ENCODE measurements at regions not wholly inside any gene's neighbourhood (a gene's known extent, or its start where the extent isn't known, plus 50 kb on each side); places are given as distances from the start of the nearest gene placed in this dataset.

GRCh38 chr15:93730724-93731123 lies 500.6 kb upstream of the MCTP2 start:
- intact Hi-C loops (cut with micrococcal nuclease) = no loop called here
- no peaks in the 10 kb centered on the region for H3K27me3 ChIP-seq (ENCODE audit: control insufficient read depth in 2 of 2, insufficient read depth in 2 of 2, low read length in 2 of 2)
- H3K9me1 ChIP-seq (ENCODE audit: control insufficient read depth, insufficient read depth, low read length) = no peaks in the 10 kb centered on the region
- FAIRE-seq = no peak
- no peak overlapping the region for H3K4me2 ChIP-seq (ENCODE audit: insufficient read depth, low read length)
- no peak for DNase-seq (ENCODE audit: extremely low read depth in 1 of 4, low spot score in 3 of 4)
- in situ Hi-C loops (cut with MboI) = no loop called here
- BruUV-seq (replicated peaks) = no TSS peak
- ATAC-seq = no peak
- no peak overlapping the region for H2AFZ ChIP-seq (ENCODE audit: low read depth, low read length)
- POLR2A ChIA-PET = no interaction called here
- no peak overlapping the region for H3K27ac ChIP-seq (ENCODE audit: extremely low read depth, low read depth, low read length)
- no peaks in the 10 kb centered on the region for H3K9me3 ChIP-seq (replicated peaks; ENCODE audit: control insufficient read depth, insufficient read depth, low read depth, low read length)
- H3K4me3 ChIP-seq = no peak overlapping the region
- H3K79me2 ChIP-seq (ENCODE audit: control insufficient read depth, insufficient read depth, low read length) = no peaks in the 10 kb centered on the region
- H3K36me3 ChIP-seq (ENCODE audit: control insufficient read depth, insufficient read depth, low read length) = no peaks in the 10 kb centered on the region
- CTCF ChIA-PET (ENCODE audit: low intra/inter-chr PET ratio) = no interaction called here
- TF ChIP-seq ZNF174 (CRISPR knock-in tag; IDR thresholded peaks at IDR 0.05) (no peak), CBX1 (IDR thresholded peaks at IDR 0.05; ENCODE audit: low read depth) (no peak), BCL6 (CRISPR knock-in tag; IDR thresholded peaks at IDR 0.05) (no peak), ZNF384 (IDR thresholded peaks at IDR 0.05; ENCODE audit: low read depth, low read length) (no peak), PREB (CRISPR knock-in tag; IDR thresholded peaks at IDR 0.05) (no peak), PTRF (tag; IDR thresholded peaks at IDR 0.05) (no peak), MTA1 (IDR thresholded peaks at IDR 0.05; ENCODE audit: borderline replicate concordance) (no peak), NFE2 (IDR thresholded peaks at IDR 0.05; ENCODE audit: low read depth) (no peak), CREM (IDR thresholded peaks at IDR 0.05; ENCODE audit: low read depth) (no peak), ARID3A (IDR thresholded peaks at IDR 0.05; ENCODE audit: borderline replicate concordance, low read depth, low read length) (no peak), SP2 (IDR thresholded peaks at IDR 0.05; ENCODE audit: extremely low read depth, low read depth, low read length, poor library complexity, severe bottlenecking) (no peak), EHMT2 (IDR thresholded peaks at IDR 0.05) (no peak), TSHZ1 (CRISPR knock-in tag; IDR thresholded peaks at IDR 0.05) (no peak)
- no peaks in the 10 kb centered on the region for H3K4me1 ChIP-seq (replicated peaks in 1 of 2; ENCODE audit: control insufficient read depth in 2 of 2, insufficient read depth in 2 of 2, low read length in 2 of 2)
- H3K9ac ChIP-seq (ENCODE audit: insufficient read depth in 1 of 2, low read depth in 2 of 2, low read length in 2 of 2) = no peak overlapping the region
- under 1% methylated on average over 8 of the region's 11 CpGs for WGBS (ENCODE audit: insufficient coverage, low coverage, missing lambda C conversion rate)
- H4K20me1 ChIP-seq (replicated peaks; ENCODE audit: control insufficient read depth, insufficient read depth, low read length) = no peaks in the 10 kb centered on the region

All from K562 (cell line).